Activated CD4-positive, alpha-beta T cell treated with anti-CD3 and anti-CD28 coated beads for 48 hours (primary cell): ENCODE measurements at regions not wholly inside any gene's neighbourhood (a gene's known extent, or its start where the extent isn't known, plus 50 kb on each side); places are given as distances from the start of the nearest gene placed in this dataset.

Source experiments
- DNase-seq: peaks from one replicate; pipeline ENCODE4 v3.0.0-alpha.2; 2020

- DNase-seq = no peak
These were observed 363.1 kb downstream of the ENC1 start for GRCh38 chr5:74277418-74277817.

- no peak for DNase-seq
These were observed 365.1 kb downstream of the ENC1 start for GRCh38 chr5:74275171-74275992.

GRCh38 chr5:74274326-74274725, 366.2 kb downstream of the ENC1 start:
- no peak for DNase-seq

DNA sequence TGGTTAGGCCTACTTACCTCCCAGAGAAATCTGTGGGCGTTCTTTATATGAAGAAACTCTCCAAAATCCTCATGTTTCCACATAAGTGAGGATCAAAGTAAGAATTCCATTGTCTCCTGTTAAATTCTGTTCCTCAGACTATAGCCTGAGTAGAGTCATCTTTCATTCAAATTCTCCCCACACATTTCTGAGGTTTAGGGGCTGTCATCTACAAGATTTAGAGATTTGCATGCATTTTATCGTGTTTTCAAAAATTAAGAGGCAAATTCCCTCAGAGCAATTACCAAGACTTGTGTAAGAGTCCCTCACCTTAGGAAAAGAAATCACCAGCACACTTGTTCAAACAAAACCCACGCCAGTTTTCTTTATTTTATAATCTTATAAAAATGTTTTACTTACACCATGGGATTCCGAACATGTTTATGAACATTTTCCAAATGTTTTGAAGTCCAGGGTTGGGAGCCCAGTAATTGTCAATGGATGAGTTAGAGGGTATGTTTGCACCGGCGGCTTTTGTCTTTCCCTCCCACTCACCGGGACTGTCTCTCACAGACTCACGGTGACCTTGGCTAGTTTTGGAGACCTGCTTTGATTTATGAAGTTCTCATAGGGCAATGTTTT, 367.6 kb downstream of the ENC1 start:
- DNase-seq = no peak

DNA sequence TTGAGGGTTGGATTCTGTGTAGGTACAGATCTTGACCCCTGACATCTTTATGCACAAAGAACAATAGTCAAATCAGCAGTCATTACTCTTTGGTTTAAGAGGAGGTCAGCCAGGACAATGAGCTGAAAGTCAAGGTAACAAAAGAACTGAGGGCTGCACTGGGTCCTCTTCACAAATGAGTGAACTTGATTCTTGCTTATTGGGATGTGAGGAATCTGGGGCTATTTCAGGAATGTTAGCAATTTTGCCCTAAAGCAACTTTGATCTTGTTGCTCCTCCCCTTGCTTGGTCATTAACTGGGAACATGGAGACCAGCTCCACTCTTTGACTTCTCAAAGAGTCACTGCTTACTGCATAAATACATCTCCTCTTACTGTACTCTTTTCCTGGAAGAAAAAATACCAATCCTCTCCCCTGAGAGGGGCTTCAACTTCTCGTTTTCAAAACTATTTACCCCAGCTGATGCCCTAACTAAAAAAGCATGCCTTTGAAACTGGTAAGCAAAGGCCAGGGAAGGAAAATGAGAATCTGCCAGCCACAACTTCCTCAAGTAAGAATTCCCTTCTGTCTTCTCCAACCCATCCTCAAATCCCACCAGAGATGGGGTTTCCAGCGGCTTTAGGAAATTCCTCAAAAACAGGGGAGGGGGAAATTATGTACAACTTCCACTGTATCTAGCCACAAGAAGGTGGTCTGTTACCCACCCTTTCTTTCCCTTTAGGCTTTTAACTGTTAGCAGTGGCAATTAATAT, 368.3 kb downstream of the ENC1 start:
- no peak for DNase-seq

DNA sequence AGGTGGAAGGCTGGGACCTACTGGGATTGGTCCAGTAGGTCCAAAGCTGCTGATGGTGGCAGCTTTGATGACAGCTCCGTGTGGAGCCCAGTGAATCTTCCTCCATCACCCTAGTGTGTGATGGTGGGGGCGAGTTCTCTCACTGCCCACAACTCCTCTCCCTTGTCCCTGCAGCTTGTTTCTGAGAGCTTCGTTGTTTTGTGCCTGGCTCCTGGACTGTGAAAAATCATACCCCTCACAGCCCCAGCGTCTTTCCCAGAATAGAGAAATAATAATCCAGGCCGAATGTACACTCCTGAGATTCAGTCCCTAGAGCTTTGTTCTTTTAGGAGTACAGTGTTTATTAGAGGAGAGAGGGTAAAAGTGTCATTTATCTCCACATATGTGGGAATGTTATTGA, 372.2 kb downstream of the ENC1 start:
- no peak for DNase-seq

DNA sequence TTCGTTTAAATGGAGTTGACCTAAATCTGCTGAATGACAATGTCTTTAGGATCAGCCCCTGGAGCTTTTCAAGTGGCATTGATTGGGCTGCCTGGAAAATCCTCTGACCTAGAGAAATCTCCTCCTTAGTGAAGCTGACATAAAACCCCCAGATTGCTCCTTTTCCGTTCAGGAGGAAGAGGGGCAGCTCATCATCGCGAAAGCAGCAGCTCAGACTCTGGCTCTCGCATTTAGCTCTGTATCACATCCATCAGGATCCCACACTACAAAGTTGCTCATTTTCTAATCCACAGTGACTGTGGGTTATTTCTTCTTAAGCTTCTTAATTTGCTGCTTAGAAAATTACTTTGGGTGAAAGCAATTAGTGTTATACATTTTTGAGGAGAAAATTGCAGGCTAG, 373.7 kb downstream of the ENC1 start:
- no peak for DNase-seq

DNA sequence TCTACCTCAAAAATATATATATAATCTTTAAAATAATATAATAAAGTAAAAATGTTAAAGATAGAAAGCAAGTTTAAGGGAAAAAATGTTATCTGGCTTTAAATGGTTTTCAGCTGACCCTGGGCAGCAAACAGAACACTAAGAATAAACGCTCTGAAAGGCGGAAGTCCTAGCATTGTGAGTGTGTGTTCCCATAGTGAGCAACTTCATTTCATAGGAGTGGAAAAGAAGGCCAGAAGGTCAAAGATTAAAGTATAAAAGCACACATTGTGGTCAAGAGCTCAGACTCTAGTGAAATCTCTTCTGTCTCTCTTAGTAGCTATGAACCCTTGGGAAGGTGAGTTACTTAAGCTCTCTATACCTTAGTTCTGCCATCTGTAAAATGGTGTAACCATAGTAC, 374.4 kb downstream of the ENC1 start:
- no peak for DNase-seq

- DNase-seq = no peak
These were observed 377.9 kb downstream of the ENC1 start for GRCh38 chr5:74262544-74263207.

GRCh38 chr5:74261866-74262265, 378.7 kb downstream of the ENC1 start:
- no peak for DNase-seq

DNA sequence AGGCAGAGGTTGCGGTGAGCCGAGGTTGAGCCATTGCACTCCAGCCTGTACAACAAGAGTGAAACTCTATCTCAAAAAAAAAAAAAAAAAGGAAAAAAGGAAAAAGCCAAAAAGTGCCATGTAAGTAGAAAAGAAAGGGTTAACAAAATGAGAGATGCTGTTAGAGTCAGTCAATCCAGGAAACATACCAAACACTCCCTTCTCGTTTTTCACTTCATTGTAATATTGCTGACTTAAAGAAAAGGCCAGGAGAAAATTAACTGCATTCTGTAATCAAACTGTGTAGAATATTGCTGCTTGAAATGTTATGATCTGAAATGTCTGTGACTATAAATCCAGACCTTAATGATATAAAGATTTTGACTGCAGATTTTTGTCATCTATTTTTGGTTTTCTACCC, 379.1 kb downstream of the ENC1 start:
- DNase-seq = no peak

GRCh38 chr5:74259572-74259971, 381.0 kb downstream of the ENC1 start:
- no peak for DNase-seq

GRCh38 chr5:74258314-74258665, 382.2 kb downstream of the ENC1 start:
- DNase-seq = no peak

GRCh38 chr5:74257645-74258313, 382.7 kb downstream of the ENC1 start:
- DNase-seq = no peak

DNA sequence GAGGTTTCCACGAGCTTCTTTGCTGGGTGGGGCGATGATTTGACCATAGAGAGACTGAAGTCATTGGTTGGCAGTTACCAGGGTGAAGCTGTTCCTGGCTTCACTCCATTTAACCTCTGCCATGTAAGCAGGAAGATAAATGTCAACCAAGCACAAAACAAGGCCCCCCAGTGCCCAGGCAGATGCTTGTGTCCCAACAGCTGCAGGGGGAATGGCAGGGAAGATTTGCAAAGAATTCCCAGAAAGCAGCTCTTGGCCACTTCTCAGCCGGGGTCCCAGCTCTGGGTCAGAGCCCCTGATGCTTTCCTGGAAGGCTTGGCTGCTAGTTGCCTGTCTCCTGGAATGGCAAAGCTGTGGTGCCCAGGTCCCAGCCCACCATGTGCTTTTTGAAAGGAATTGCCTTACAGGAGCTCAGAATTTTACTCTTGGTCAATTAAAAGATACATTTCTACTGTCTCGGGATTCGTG, 383.4 kb downstream of the ENC1 start:
- no peak for DNase-seq

- no peak for DNase-seq
These were observed 384.7 kb downstream of the ENC1 start for GRCh38 chr5:74255692-74256392.

DNA sequence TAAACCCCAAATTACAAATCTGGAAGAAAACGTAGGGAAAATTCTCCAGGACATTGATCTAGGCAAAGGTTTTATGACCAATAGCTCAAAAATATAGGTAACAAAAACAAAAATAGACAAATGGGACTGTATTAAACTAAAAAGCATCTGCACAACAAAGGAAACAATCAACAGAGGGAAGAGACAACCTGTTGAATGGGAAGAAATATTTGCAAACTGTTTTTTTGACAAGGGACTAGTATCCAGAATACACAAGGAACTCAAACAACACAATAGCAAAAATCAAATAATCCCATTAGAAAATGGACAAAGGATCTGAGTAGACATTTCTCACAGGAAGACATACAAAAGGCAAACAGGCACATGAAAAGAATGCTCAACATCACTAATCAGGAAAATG, 386.3 kb downstream of the ENC1 start:
- DNase-seq = no peak

GRCh38 chr5:74252044-74252443, 388.5 kb downstream of the ENC1 start:
- no peak for DNase-seq

GRCh38 chr5:74251141-74252035, 389.1 kb downstream of the ENC1 start:
- DNase-seq = no peak

GRCh38 chr5:74250304-74251102, 390.0 kb downstream of the ENC1 start:
- DNase-seq = no peak
